OCI-LY3 (cell line): ENCODE measurements at regions not wholly inside any gene's neighbourhood (a gene's known extent, or its start where the extent isn't known, plus 50 kb on each side); places are given as distances from the start of the nearest gene placed in this dataset.

Source experiments
- H2AFZ ChIP-seq: fragments of 200-600, 300-600 bp; shearing (Covaris generic); 2 replicates; pipeline ENCODE4 v1.6.0; 2014; ENCODE audit warnings: antibody characterized with exemption, low read depth, low read length
- H3K27ac ChIP-seq: fragments of 200-600, 300-600 bp; sonication (generic); 2 replicates; pipeline ENCODE4 v1.5.1; 2014; ENCODE audit warnings: mild to moderate bottlenecking, low read length, moderate library complexity, mixed read lengths
- H3K27me3 ChIP-seq: fragments of 200-600, 300-600 bp; sonication (generic); 2 replicates; pipeline ENCODE4 v1.6.1; 2014; ENCODE audit warnings: low read depth, low read length, mixed read lengths
- H3K36me3 ChIP-seq: fragments of 200-600, 300-600 bp; sonication (generic); replicated peaks from 2 replicates; pipeline ENCODE3; 2014; ENCODE audit warnings: low read depth, low read length, mixed read lengths
- H3K4me1 ChIP-seq: fragments of 300-600, 200-600 bp; sonication (generic); 2 replicates; pipeline ENCODE4 v1.6.1; 2014; ENCODE audit warnings: low read length, mixed read lengths
- H3K4me2 ChIP-seq: fragments of 200-600, 300-600 bp; sonication (generic); 2 replicates; pipeline ENCODE4 v1.6.1; 2014; ENCODE audit warnings: low read length, mixed read lengths
- H3K4me3 ChIP-seq: fragments of 300-600, 200-600 bp; sonication (generic); 2 replicates; pipeline ENCODE4 v1.5.1; 2014; ENCODE audit warnings: antibody characterized with exemption, mild to moderate bottlenecking, low read length, moderate library complexity
- H3K79me2 ChIP-seq: fragments of 300-600, 200-600 bp; shearing (Covaris generic); 2 replicates; pipeline ENCODE4 v1.6.1; 2014; ENCODE audit warnings: mild to moderate bottlenecking, low read length, mixed read lengths
- H3K9ac ChIP-seq: fragments of 300-600, 200-600 bp; shearing (Covaris generic); 2 replicates; pipeline ENCODE4 v1.6.0; 2014; ENCODE audit warnings: mild to moderate bottlenecking, low read length, moderate library complexity
- H3K9me3 ChIP-seq: fragments of 200-600, 300-600 bp; shearing (Covaris generic); 2 replicates; pipeline ENCODE4 v1.6.1; 2014; ENCODE audit warnings: low read length, mixed read lengths; ENCODE audit not compliant: insufficient read depth
- H4K20me1 ChIP-seq: fragments of 200-600, 300-600 bp; sonication (generic); 2 replicates; pipeline ENCODE4 v1.6.1; 2016; ENCODE audit warnings: low read length, mixed read lengths; ENCODE audit not compliant: insufficient read depth
- CTCF ChIP-seq: fragments of 200-600, 300-600 bp; sonication (generic); IDR thresholded peaks from 2 replicates; pipeline ENCODE4 v1.5.1; 2014; ENCODE audit warnings: antibody characterized with exemption, low read length, low read depth
- EZH2phosphoT487 ChIP-seq: fragments of 200-600 bp; shearing (Covaris generic); IDR thresholded peaks from 2 replicates; pipeline ENCODE4 v1.6.1; 2018; ENCODE audit warnings: antibody characterized with exemption, mixed run types, low read depth

- TF ChIP-seq CTCF, result no peak
- TF ChIP-seq EZH2phosphoT487, result no peak
- no peaks in the 10 kb centered on the region for H3K27me3 ChIP-seq
- H3K4me2 ChIP-seq, result no peak overlapping the region
- no peak overlapping the region for H3K9ac ChIP-seq
- no peaks in the 10 kb centered on the region for H3K36me3 ChIP-seq
- H3K9me3 ChIP-seq, result no peaks in the 10 kb centered on the region
- no peaks in the 10 kb centered on the region for H3K4me1 ChIP-seq
- H3K79me2 ChIP-seq, result no peaks in the 10 kb centered on the region
- no peak overlapping the region for H2AFZ ChIP-seq
- H3K27ac ChIP-seq, result no peak overlapping the region
- no peak overlapping the region for H3K4me3 ChIP-seq
- H4K20me1 ChIP-seq, result no peaks in the 10 kb centered on the region
Observed at GRCh38 chr13:72230131-72230530, 363.1 kb upstream of the DACH1 start.

- H3K27me3 ChIP-seq, result no peaks in the 10 kb centered on the region
- H3K27ac ChIP-seq, result no peak overlapping the region
- no peak overlapping the region for H3K4me3 ChIP-seq
- H3K79me2 ChIP-seq, result no peaks in the 10 kb centered on the region
- no peak overlapping the region for H3K4me2 ChIP-seq
- H2AFZ ChIP-seq, result no peak overlapping the region
- H3K4me1 ChIP-seq, result no peaks in the 10 kb centered on the region
- no peak for TF ChIP-seq EZH2phosphoT487
- TF ChIP-seq CTCF, result no peak
- no peaks in the 10 kb centered on the region for H4K20me1 ChIP-seq
- H3K9me3 ChIP-seq, result no peaks in the 10 kb centered on the region
- H3K9ac ChIP-seq, result no peak overlapping the region
- no peaks in the 10 kb centered on the region for H3K36me3 ChIP-seq
Observed at GRCh38 chr13:72229067-72229466, 362.1 kb upstream of the DACH1 start.

GRCh38 chr13:72221276-72221962 lies 354.4 kb upstream of the DACH1 start:
- Histone ChIP-seq H4K20me1 (no peaks in the 10 kb centered on the region), H3K4me3 (no peak overlapping the region), H3K4me1 (peaks cover 11% of the 10 kb centered on the region), H3K27me3 (no peaks in the 10 kb centered on the region), H3K9me3 (no peaks in the 10 kb centered on the region), H3K36me3 (no peaks in the 10 kb centered on the region), H3K27ac (no peak overlapping the region), H3K4me2 (no peak overlapping the region), H2AFZ (no peak overlapping the region), H3K79me2 (no peaks in the 10 kb centered on the region), H3K9ac (no peak overlapping the region)
- peak; percentile 59 for TF ChIP-seq CTCF
- TF ChIP-seq EZH2phosphoT487, result no peak

GRCh38 chr13:72218966-72219365 lies 352.0 kb upstream of the DACH1 start:
- no peaks in the 10 kb centered on the region for H3K79me2 ChIP-seq
- H3K9me3 ChIP-seq, result no peaks in the 10 kb centered on the region

More at GRCh38 chr13:72218966-72219365, 352.0 kb upstream of the DACH1 start:
- no peak overlapping the region for H3K27ac ChIP-seq
- TF ChIP-seq EZH2phosphoT487, result no peak
- no peak overlapping the region for H3K9ac ChIP-seq
- no peaks in the 10 kb centered on the region for H3K27me3 ChIP-seq
- H3K36me3 ChIP-seq, result no peaks in the 10 kb centered on the region
- no peak overlapping the region for H2AFZ ChIP-seq
- H4K20me1 ChIP-seq, result no peaks in the 10 kb centered on the region
- no peak overlapping the region for H3K4me2 ChIP-seq
- H3K4me1 ChIP-seq, result peaks cover 14% of the 10 kb centered on the region
- no peak overlapping the region for H3K4me3 ChIP-seq
